H9 (cell line): ENCODE measurements at regions not wholly inside any gene's neighbourhood (a gene's known extent, or its start where the extent isn't known, plus 50 kb on each side); places are given as distances from the start of the nearest gene placed in this dataset.

Experiments
- DNase-seq: peaks from one replicate; pipeline ENCODE4 v3.0.0-alpha.2; 2017
- H2AFZ ChIP-seq: one replicate; pipeline ENCODE4 v1.6.1; 2013; ENCODE audit warnings: mild to moderate bottlenecking, low read length, control low read depth, moderate library complexity
- H2AK5ac ChIP-seq: 2 replicates; pipeline ENCODE4 v1.6.1; 2013; ENCODE audit warnings: low read length, control low read depth, mixed read lengths; ENCODE audit not compliant: insufficient read length
- H2BK120ac ChIP-seq: one replicate; pipeline ENCODE4 v1.6.1; 2013; ENCODE audit warnings: low read depth, mild to moderate bottlenecking, low read length, control low read depth, inconsistent platforms; ENCODE audit not compliant: poor library complexity, severe bottlenecking
- H2BK12ac ChIP-seq: 2 replicates; pipeline ENCODE4 v1.6.1; 2013; ENCODE audit warnings: low read length, control low read depth, mixed read lengths, low read depth; ENCODE audit not compliant: insufficient read length
- H2BK15ac ChIP-seq: 2 replicates; pipeline ENCODE4 v1.6.1; 2013; ENCODE audit warnings: low read depth, low read length, control low read depth
- H2BK20ac ChIP-seq: one replicate; pipeline ENCODE4 v1.6.1; 2013; ENCODE audit warnings: low read depth, mild to moderate bottlenecking, low read length, control low read depth, inconsistent platforms; ENCODE audit not compliant: poor library complexity, severe bottlenecking
- H2BK5ac ChIP-seq: 2 replicates; pipeline ENCODE4 v1.6.1; 2013; ENCODE audit warnings: low read length, control low read depth, mixed read lengths; ENCODE audit not compliant: insufficient read length
- H3K14ac ChIP-seq: 2 replicates; pipeline ENCODE4 v1.6.1; 2013; ENCODE audit warnings: low read length, control low read depth; ENCODE audit not compliant: insufficient read depth
- H3K18ac ChIP-seq: 2 replicates; pipeline ENCODE4 v1.6.1; 2013; ENCODE audit warnings: low read depth, mild to moderate bottlenecking, mixed read lengths, low read length, control low read depth; ENCODE audit not compliant: insufficient read length
- H3K23ac ChIP-seq: 2 replicates; pipeline ENCODE4 v1.6.1; 2013; ENCODE audit warnings: low read length, control low read depth, mixed read lengths, low read depth; ENCODE audit not compliant: insufficient read length
- H3K23me2 ChIP-seq: 2 replicates; pipeline ENCODE4 v1.6.1; 2013; ENCODE audit warnings: low read depth, mild to moderate bottlenecking, mixed read lengths, low read length, control low read depth; ENCODE audit not compliant: insufficient read length, poor library complexity, severe bottlenecking
- H3K27ac ChIP-seq: 2 replicates; pipeline ENCODE4 v1.5.1; 2013; ENCODE audit warnings: low read length, control low read depth, mixed read lengths, low read depth; ENCODE audit not compliant: insufficient read length
- H3K27me3 ChIP-seq: 2 replicates; pipeline ENCODE4 v1.6.1; 2013; ENCODE audit warnings: low read length, control low read depth, inconsistent platforms; ENCODE audit not compliant: insufficient read depth
- H3K4ac ChIP-seq: 2 replicates; pipeline ENCODE4 v1.6.1; 2013; ENCODE audit warnings: low read depth, mild to moderate bottlenecking, control low read depth, inconsistent platforms, low read length, moderate library complexity
- H3K4me1 ChIP-seq: 2 replicates; pipeline ENCODE4 v1.6.1; 2013; ENCODE audit warnings: low read length, control low read depth, inconsistent platforms; ENCODE audit not compliant: insufficient read depth
- H3K4me2 ChIP-seq: 2 replicates; pipeline ENCODE4 v1.6.1; 2013; ENCODE audit warnings: low read length, control low read depth, mixed read lengths; ENCODE audit not compliant: insufficient read length, insufficient read depth
- H3K56ac ChIP-seq: 2 replicates; pipeline ENCODE4 v1.6.1; 2013; ENCODE audit warnings: low read depth, mild to moderate bottlenecking, mixed read lengths, low read length, control low read depth; ENCODE audit not compliant: insufficient read length
- H3K79me1 ChIP-seq: 2 replicates; pipeline ENCODE4 v1.6.1; 2013; ENCODE audit warnings: low read depth, mild to moderate bottlenecking, moderate library complexity, low read length, control low read depth, inconsistent platforms; ENCODE audit not compliant: insufficient read depth, poor library complexity, severe bottlenecking
- H3K79me2 ChIP-seq: 2 replicates; pipeline ENCODE4 v1.6.1; 2013; ENCODE audit warnings: low read length, control low read depth, inconsistent platforms; ENCODE audit not compliant: insufficient read depth
- H3K9ac ChIP-seq: 2 replicates; pipeline ENCODE4 v1.6.1; 2013; ENCODE audit warnings: low read length, control low read depth, mixed read lengths; ENCODE audit not compliant: insufficient read length; ENCODE audit errors: extremely low read depth
- H3K9me3 ChIP-seq: one replicate; pipeline ENCODE4 v1.6.1; 2013; ENCODE audit warnings: low read depth, low read length, inconsistent platforms; ENCODE audit not compliant: control insufficient read depth
- H3T11ph ChIP-seq: one replicate; pipeline ENCODE4 v1.6.1; 2013; ENCODE audit warnings: mild to moderate bottlenecking, low read length, control low read depth, inconsistent platforms
- H4K20me1 ChIP-seq: one replicate; pipeline ENCODE4 v1.6.1; 2013; ENCODE audit not compliant: control insufficient read depth, insufficient read length, insufficient read depth
- H4K5ac ChIP-seq: 2 replicates; pipeline ENCODE4 v1.6.1; 2013; ENCODE audit warnings: low read depth, mild to moderate bottlenecking, mixed read lengths, low read length, control low read depth; ENCODE audit not compliant: insufficient read length
- H4K8ac ChIP-seq: replicated peaks from 2 replicates; pipeline ENCODE4 v1.6.1; 2013; ENCODE audit warnings: low read length, control low read depth, mixed read lengths, low read depth; ENCODE audit not compliant: insufficient read length
- H4K91ac ChIP-seq: 2 replicates; pipeline ENCODE4 v1.6.1; 2013; ENCODE audit warnings: low read depth, mild to moderate bottlenecking, moderate library complexity, mixed read lengths, low read length, control low read depth; ENCODE audit not compliant: insufficient read length
- H3K27ac Mint-ChIP-seq, 3 experiments: 2 replicates in 2 of 3; 3 replicates in 1 of 3; pipeline ENCODE4 v1.8.0; 2020 to 2021; ENCODE audit warnings: mixed read lengths in 3 of 3, mild to moderate bottlenecking in 1 of 3, moderate library complexity in 1 of 3
- H3K27me3 Mint-ChIP-seq: 2 replicates; pipeline ENCODE4 v1.8.0; 2021; ENCODE audit warnings: low read depth, mild to moderate bottlenecking, moderate library complexity, mixed read lengths
- H3K36me3 Mint-ChIP-seq, 3 experiments: 2 replicates in 2 of 3; 3 replicates in 1 of 3; pipeline ENCODE4 v1.8.0; 2020 to 2021; ENCODE audit warnings: low read depth in 3 of 3, mixed read lengths in 3 of 3; ENCODE audit not compliant: insufficient read depth in 1 of 3
- H3K4me1 Mint-ChIP-seq, 2 experiments: 2 replicates each; pipeline ENCODE4 v1.8.0; 2020; ENCODE audit warnings: mixed read lengths in 2 of 2
- H3K4me3 Mint-ChIP-seq, 2 experiments: 2 replicates in 1 of 2; 3 replicates in 1 of 2; pipeline ENCODE4 v1.8.0; 2020 to 2021; ENCODE audit warnings: mild to moderate bottlenecking in 2 of 2, mixed read lengths in 2 of 2, moderate library complexity in 1 of 2
- H3K9me3 Mint-ChIP-seq, 2 experiments: 2 replicates in 1 of 2; 3 replicates in 1 of 2; pipeline ENCODE4 v1.8.0; 2020; ENCODE audit warnings: mild to moderate bottlenecking in 2 of 2, mixed read lengths in 2 of 2, moderate library complexity in 1 of 2
- CTCF ChIP-seq: fragments of 200-600 bp; sonication (generic); conservative IDR thresholded peaks from 3 replicates; pipeline ENCODE4 v1.8.0; 2021; ENCODE audit warnings: antibody characterized with exemption, mild to moderate bottlenecking
- WGBS: extraction: QIAGEN DNeasy Blood & Tissue Kit; methylation state at CpG from one replicate; pipeline ENCODE4 v1.1.7; 2013; ENCODE audit warnings: missing lambda C conversion rate, low lambda C conversion rate, mixed read lengths; ENCODE audit not compliant: insufficient read length; ENCODE audit errors: extremely low coverage; 5-methylcytosine and 5-hydroxymethylcytosine counted together

- no peak overlapping the region for H3K4me2 ChIP-seq
- H3T11ph ChIP-seq, result no peak overlapping the region
- H3K9ac ChIP-seq, result no peak overlapping the region
- WGBS, result no CpG with 5 or more reads among the region's 8 CpGs
- no peak overlapping the region for H3K4ac ChIP-seq
- no peaks in the 10 kb centered on the region for H3K9me3 ChIP-seq
- Mint-ChIP-seq H3K4me3 (no peak overlapping the region), H3K36me3 (no peaks in the 10 kb centered on the region), H3K27me3 (no peaks in the 10 kb centered on the region), H3K9me3 (no peaks in the 10 kb centered on the region), H3K27ac (no peak overlapping the region; a peak in 1 of 7 replicates), H3K4me1 (peaks cover 11 to 16% of the 10 kb centered on the region in 2 experiments)
- H2BK120ac ChIP-seq, result no peak overlapping the region
- no peak overlapping the region for H3K18ac ChIP-seq
- DNase-seq, result no peak
- H4K91ac ChIP-seq, result no peak overlapping the region
- H3K14ac ChIP-seq, result no peak overlapping the region
- no peaks in the 10 kb centered on the region for H3K79me1 ChIP-seq
- no peak overlapping the region for H3K27ac ChIP-seq
- H3K4me1 ChIP-seq, result peaks cover 3% of the 10 kb centered on the region; the same call in 1 of the 2 replicates
- H3K56ac ChIP-seq, result no peak overlapping the region
- H2AK5ac ChIP-seq, result no peak overlapping the region
- no peaks in the 10 kb centered on the region for H3K79me2 ChIP-seq
- H2BK20ac ChIP-seq, result no peak overlapping the region
- H4K8ac ChIP-seq, result no peak overlapping the region
- no peak overlapping the region for H3K23ac ChIP-seq
- no peaks in the 10 kb centered on the region for H4K20me1 ChIP-seq
- H2BK5ac ChIP-seq, result no peak overlapping the region
- H2BK15ac ChIP-seq, result no peak overlapping the region
- H3K27me3 ChIP-seq, result no peaks in the 10 kb centered on the region
- no peak overlapping the region for H4K5ac ChIP-seq
- H2AFZ ChIP-seq, result no peak overlapping the region
- H2BK12ac ChIP-seq, result no peak overlapping the region
- TF ChIP-seq CTCF, result no peak
- no peaks in the 10 kb centered on the region for H3K23me2 ChIP-seq
These were observed 258.1 kb downstream of the LNPK start for GRCh38 chr2:175744000-175744399.
